Thyroid gland (tissue), 4 donors: ENCODE measurements at regions not wholly inside any gene's neighbourhood (a gene's known extent, or its start where the extent isn't known, plus 50 kb on each side); places are given as distances from the start of the nearest gene placed in this dataset.

ENCODE experiments used
- POLR2A ChIP-seq, 2 donors: fragments of 450-650 bp; IDR thresholded peaks; one replicate each; pipeline ENCODE4 v1.6.1; 2017; ENCODE audit warnings: antibody characterized with exemption in 2 of 2, mild to moderate bottlenecking in 2 of 2, moderate library complexity in 1 of 2
- TF ChIP-seq, protein P1 (sequence below), 6 experiments: fragments of 200-600 bp in 3 of 6; fragments of 450-650 bp in 3 of 6; sonication (generic) in 3 of 6; IDR thresholded peaks; one replicate each; pipeline ENCODE4 v1.5.1; 2016 to 2019; ENCODE audit warnings: antibody characterized with exemption in 6 of 6, mild to moderate bottlenecking in 2 of 6, inconsistent platforms in 1 of 6, moderate library complexity in 1 of 6

GRCh38 chr5:171641891-171642290, 143.7 kb upstream of the SMIM23 start:
- TF ChIP-seq, protein P1, sequence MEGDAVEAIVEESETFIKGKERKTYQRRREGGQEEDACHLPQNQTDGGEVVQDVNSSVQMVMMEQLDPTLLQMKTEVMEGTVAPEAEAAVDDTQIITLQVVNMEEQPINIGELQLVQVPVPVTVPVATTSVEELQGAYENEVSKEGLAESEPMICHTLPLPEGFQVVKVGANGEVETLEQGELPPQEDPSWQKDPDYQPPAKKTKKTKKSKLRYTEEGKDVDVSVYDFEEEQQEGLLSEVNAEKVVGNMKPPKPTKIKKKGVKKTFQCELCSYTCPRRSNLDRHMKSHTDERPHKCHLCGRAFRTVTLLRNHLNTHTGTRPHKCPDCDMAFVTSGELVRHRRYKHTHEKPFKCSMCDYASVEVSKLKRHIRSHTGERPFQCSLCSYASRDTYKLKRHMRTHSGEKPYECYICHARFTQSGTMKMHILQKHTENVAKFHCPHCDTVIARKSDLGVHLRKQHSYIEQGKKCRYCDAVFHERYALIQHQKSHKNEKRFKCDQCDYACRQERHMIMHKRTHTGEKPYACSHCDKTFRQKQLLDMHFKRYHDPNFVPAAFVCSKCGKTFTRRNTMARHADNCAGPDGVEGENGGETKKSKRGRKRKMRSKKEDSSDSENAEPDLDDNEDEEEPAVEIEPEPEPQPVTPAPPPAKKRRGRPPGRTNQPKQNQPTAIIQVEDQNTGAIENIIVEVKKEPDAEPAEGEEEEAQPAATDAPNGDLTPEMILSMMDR (IDR thresholded peaks at IDR 0.05), result no peak
- TF ChIP-seq POLR2A (IDR thresholded peaks at IDR 0.05), result no peak
